ENCODE measurements at regions not wholly inside any gene's neighbourhood (a gene's known extent, or its start where the extent isn't known, plus 50 kb on each side); places are given as distances from the start of the nearest gene placed in this dataset.

DNA sequence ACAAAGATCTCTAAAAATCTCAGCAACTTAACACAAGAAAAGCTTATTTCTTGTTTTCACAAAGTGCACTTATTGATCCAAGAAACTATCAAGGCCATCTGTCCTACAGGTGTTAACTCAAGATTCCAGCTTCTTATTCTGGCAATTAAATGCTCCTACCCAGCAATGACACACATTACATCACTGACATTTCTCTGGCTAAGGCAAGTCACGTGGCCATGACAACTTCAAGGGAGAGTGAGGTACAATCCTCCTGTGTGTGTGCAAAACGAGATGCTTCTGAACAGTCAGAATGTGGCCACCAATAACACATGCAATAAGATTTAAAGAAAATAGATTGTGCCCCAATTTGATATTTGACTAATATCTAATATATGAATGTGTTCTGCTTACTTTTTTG lies 169.3 kb upstream of the BTBD3 start:
- in situ Hi-C loops (cut with MboI; ENCODE audit: low sequenced_read_pairs, unreplicated experiment): no loop called here
- no peak for DNase-seq (ENCODE audit: low spot score)
- TF ChIP-seq, protein P1, sequence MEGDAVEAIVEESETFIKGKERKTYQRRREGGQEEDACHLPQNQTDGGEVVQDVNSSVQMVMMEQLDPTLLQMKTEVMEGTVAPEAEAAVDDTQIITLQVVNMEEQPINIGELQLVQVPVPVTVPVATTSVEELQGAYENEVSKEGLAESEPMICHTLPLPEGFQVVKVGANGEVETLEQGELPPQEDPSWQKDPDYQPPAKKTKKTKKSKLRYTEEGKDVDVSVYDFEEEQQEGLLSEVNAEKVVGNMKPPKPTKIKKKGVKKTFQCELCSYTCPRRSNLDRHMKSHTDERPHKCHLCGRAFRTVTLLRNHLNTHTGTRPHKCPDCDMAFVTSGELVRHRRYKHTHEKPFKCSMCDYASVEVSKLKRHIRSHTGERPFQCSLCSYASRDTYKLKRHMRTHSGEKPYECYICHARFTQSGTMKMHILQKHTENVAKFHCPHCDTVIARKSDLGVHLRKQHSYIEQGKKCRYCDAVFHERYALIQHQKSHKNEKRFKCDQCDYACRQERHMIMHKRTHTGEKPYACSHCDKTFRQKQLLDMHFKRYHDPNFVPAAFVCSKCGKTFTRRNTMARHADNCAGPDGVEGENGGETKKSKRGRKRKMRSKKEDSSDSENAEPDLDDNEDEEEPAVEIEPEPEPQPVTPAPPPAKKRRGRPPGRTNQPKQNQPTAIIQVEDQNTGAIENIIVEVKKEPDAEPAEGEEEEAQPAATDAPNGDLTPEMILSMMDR (IDR thresholded peaks at IDR 0.05; ENCODE audit: borderline replicate concordance, control extremely low read depth, extremely low read depth, insufficient read depth, missing control alignments): no peak

DNA sequence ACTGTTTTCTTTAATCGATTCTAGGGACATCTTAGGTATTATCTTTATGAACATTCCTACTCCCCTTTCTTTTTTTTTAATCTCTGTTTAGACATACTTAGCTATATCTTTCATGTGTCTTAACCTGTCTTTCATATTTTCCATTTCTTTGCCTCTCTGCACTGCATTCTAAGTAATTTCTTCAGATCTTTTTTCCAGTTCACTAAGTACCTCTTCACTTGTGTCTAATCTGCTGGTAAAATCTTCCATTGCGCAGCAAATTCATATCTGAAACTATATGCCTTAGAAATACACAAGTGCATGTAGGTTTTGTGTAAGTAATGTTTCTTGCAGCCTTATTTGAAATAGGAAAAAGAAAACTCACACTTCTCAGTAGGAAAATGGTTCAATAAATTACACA lies 165.4 kb upstream of the BTBD3 start:
- no peak for DNase-seq (ENCODE audit: low spot score)
- in situ Hi-C loops (cut with MboI; ENCODE audit: low sequenced_read_pairs, unreplicated experiment): no loop called here
- TF ChIP-seq, protein P1 (IDR thresholded peaks at IDR 0.05; ENCODE audit: borderline replicate concordance, control extremely low read depth, extremely low read depth, insufficient read depth, missing control alignments): no peak

GRCh38 chr20:11753155-11753554 lies 164.5 kb upstream of the BTBD3 start:
- in situ Hi-C loops (cut with MboI; ENCODE audit: low sequenced_read_pairs, unreplicated experiment): no loop called here
- DNase-seq (ENCODE audit: low spot score): no peak
- TF ChIP-seq, protein P1 (IDR thresholded peaks at IDR 0.05; ENCODE audit: borderline replicate concordance, control extremely low read depth, extremely low read depth, insufficient read depth, missing control alignments): no peak

DNA sequence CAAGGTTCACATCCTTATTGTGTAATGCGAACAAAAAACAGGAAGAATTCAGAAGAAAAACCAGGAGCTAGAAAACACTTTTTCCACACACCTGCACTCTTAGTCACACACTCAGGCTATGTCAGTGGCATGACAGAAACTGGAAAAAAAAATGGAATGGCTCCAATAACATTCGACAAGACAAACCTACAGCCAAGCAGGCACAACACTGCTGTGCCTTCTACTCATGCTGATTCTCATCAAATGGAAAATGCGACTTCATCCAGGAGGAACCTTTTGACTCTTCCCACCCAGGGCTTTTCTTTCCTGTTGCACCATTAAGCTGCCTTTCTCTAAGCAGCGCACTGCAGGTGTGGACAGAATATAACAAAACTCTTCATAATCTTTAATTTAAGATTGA lies 163.2 kb upstream of the BTBD3 start:
- DNase-seq (ENCODE audit: low spot score): no peak
- TF ChIP-seq, protein P1 (IDR thresholded peaks at IDR 0.05; ENCODE audit: borderline replicate concordance, control extremely low read depth, extremely low read depth, insufficient read depth, missing control alignments): no peak
- in situ Hi-C loops (cut with MboI; ENCODE audit: low sequenced_read_pairs, unreplicated experiment): no loop called here

DNA sequence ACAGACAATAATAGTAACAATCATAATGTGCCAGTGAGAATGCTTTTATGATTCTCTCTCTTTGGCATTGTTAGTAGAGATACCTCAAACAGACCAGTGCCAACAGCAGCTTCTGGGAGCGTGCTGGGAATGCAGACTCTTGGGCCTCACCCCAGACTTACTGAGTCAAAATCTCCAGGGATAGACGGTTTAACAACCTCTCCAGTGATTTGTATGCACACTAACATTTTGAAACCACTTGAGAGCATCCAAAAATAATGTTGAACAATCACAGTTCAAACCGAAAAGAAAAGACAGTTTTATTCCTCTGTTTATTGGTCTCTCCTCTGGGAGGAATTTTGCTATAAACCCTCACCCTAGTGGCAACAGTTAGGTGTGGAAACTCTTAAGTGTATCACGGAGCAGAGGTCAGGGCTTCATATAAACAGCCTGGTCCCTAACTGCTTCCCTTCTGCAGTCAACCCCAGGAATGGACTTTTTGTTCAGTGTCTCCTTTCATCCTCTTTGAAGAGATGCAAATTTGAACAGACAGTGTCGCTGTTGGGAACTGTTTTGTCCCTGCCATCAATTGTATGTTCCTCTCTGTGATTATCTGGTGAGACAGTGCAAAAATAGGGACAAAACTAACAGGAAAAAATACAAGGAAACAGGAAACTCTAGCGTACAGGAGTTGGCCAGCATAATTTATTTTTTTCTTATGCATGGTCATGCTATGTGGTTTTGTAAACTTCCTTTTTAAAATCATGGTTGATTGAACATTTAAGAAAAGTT lies 162.4 kb upstream of the BTBD3 start:
- TF ChIP-seq, protein P1 (IDR thresholded peaks at IDR 0.05; ENCODE audit: borderline replicate concordance, control extremely low read depth, extremely low read depth, insufficient read depth, missing control alignments): no peak
- in situ Hi-C loops (cut with MboI; ENCODE audit: low sequenced_read_pairs, unreplicated experiment): no loop called here
- no peak for DNase-seq (ENCODE audit: low spot score)

DNA sequence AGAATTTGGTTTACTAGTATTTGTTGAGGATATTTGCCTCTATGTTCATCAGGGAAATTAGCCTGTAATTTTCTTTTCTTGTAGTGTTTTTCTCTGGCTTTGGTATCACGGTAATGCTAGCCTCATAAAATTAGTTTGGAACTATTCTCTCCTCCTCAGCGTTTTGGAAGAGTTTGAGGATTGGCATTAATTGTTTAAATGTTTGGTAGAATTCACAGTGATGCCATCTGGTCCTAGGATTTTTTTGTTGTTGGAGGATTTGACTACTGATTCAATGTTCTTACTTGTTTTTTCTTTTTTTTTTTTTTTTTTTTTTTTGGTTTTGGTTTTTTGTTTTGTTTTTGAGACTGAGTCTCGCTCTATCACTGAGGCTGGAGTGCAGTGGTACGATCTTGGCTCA lies 156.2 kb upstream of the BTBD3 start:
- TF ChIP-seq, protein P1 (IDR thresholded peaks at IDR 0.05; ENCODE audit: borderline replicate concordance, control extremely low read depth, extremely low read depth, insufficient read depth, missing control alignments): no peak
- no peak for DNase-seq (ENCODE audit: low spot score)

More for the DNA sequence above, 156.2 kb upstream of the BTBD3 start:
- in situ Hi-C loops (cut with MboI; ENCODE audit: low sequenced_read_pairs, unreplicated experiment): no loop called here

All from GM13976 (cell line).